H1 (cell line): ENCODE measurements at regions not wholly inside any gene's neighbourhood (a gene's known extent, or its start where the extent isn't known, plus 50 kb on each side); places are given as distances from the start of the nearest gene placed in this dataset.

Experiments used
- BRCA1 ChIP-seq: IDR thresholded peaks from 2 replicates; pipeline ENCODE4 v1.6.1; 2012; ENCODE audit warnings: low read depth, low read length, improper control_type of control experiment
- CREB1 ChIP-seq: IDR thresholded peaks from 2 replicates; pipeline ENCODE4 v1.6.1; 2012; ENCODE audit warnings: inconsistent platforms
- EZH2 ChIP-seq: fragments of 200-600 bp; sonication (generic); IDR thresholded peaks from 2 replicates; pipeline ENCODE4 v1.7.1; 2012; ENCODE audit warnings: low read depth, mild to moderate bottlenecking, moderate library complexity, low read length, inconsistent platforms; ENCODE audit not compliant: severe bottlenecking
- KDM1A ChIP-seq: fragments of 200-600, 300-600 bp; sonication (generic); IDR thresholded peaks from 2 replicates; pipeline ENCODE4 v1.7.1; 2016; ENCODE audit warnings: mild to moderate bottlenecking, low read length, borderline replicate concordance
- MAX ChIP-seq: IDR thresholded peaks from 2 replicates; pipeline ENCODE4 v1.6.1; 2012; ENCODE audit warnings: inconsistent platforms
- POLR2A ChIP-seq, 2 experiments: IDR thresholded peaks; 1 replicate in 1 of 2; 2 replicates in 1 of 2; pipeline ENCODE4 v1.6.1; 2011; ENCODE audit warnings: low read depth in 2 of 2, low read length in 2 of 2, mild to moderate bottlenecking in 2 of 2; ENCODE audit errors: control extremely low read depth in 1 of 2
- RAD21 ChIP-seq, 2 experiments: IDR thresholded peaks in 1 of 2; conservative IDR thresholded peaks in 1 of 2; 2 replicates each; pipeline ENCODE4 v1.6.1; 2011; ENCODE audit warnings: low read depth in 2 of 2, low read length in 2 of 2, improper control_type of control experiment in 1 of 2, inconsistent platforms in 1 of 2, mild to moderate bottlenecking in 1 of 2, moderate library complexity in 1 of 2
- SIN3A ChIP-seq, 2 experiments: IDR thresholded peaks in 1 of 2; conservative IDR thresholded peaks in 1 of 2; 2 replicates each; pipeline ENCODE4 v1.6.1; 2011 to 2012; ENCODE audit warnings: low read length in 2 of 2, improper control_type of control experiment in 1 of 2, low read depth in 1 of 2, mild to moderate bottlenecking in 1 of 2
- TAF1 ChIP-seq: IDR thresholded peaks from 2 replicates; pipeline ENCODE4 v1.6.1; 2011; ENCODE audit warnings: mild to moderate bottlenecking, low read depth, low read length
- USF2 ChIP-seq: IDR thresholded peaks from 2 replicates; pipeline ENCODE4 v1.6.1; 2011; ENCODE audit warnings: low read length, improper control_type of control experiment
- TF ChIP-seq, protein P1 (sequence below), 3 experiments: IDR thresholded peaks; 1 replicate in 2 of 3; 2 replicates in 1 of 3; pipeline versions ENCODE4 v1.5.1 to v1.6.1; 2011; ENCODE audit warnings: low read length in 3 of 3, mild to moderate bottlenecking in 3 of 3, inconsistent platforms in 2 of 3, low read depth in 1 of 3, moderate library complexity in 1 of 3; ENCODE audit not compliant: insufficient read depth in 1 of 3; ENCODE audit errors: control extremely low read depth in 1 of 3

- TF ChIP-seq KDM1A (no peak), BRCA1 (no peak), SIN3A (conservative IDR thresholded peaks at IDR 0.05 in 1 of 2, IDR thresholded peaks at IDR 0.05 in 1 of 2; ENCODE audit: low read depth in 1 of 2, low read length in 2 of 2) (no peak), MAX (no peak), USF2 (no peak), POLR2A (IDR thresholded peaks at IDR 0.05; ENCODE audit: control extremely low read depth in 1 of 2, low read depth in 2 of 2, low read length in 2 of 2) (no peak), RAD21 (IDR thresholded peaks at IDR 0.05 in 1 of 2, conservative IDR thresholded peaks at IDR 0.05 in 1 of 2; ENCODE audit: low read depth in 2 of 2, low read length in 2 of 2) (no peak), EZH2 (no peak), TAF1 (no peak), CREB1 (no peak)
- TF ChIP-seq, protein P1, sequence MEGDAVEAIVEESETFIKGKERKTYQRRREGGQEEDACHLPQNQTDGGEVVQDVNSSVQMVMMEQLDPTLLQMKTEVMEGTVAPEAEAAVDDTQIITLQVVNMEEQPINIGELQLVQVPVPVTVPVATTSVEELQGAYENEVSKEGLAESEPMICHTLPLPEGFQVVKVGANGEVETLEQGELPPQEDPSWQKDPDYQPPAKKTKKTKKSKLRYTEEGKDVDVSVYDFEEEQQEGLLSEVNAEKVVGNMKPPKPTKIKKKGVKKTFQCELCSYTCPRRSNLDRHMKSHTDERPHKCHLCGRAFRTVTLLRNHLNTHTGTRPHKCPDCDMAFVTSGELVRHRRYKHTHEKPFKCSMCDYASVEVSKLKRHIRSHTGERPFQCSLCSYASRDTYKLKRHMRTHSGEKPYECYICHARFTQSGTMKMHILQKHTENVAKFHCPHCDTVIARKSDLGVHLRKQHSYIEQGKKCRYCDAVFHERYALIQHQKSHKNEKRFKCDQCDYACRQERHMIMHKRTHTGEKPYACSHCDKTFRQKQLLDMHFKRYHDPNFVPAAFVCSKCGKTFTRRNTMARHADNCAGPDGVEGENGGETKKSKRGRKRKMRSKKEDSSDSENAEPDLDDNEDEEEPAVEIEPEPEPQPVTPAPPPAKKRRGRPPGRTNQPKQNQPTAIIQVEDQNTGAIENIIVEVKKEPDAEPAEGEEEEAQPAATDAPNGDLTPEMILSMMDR (IDR thresholded peaks at IDR 0.05; ENCODE audit: control extremely low read depth in 1 of 3, insufficient read depth in 1 of 3, low read depth in 1 of 3, low read length in 3 of 3) = no peak
Measured at GRCh38 chr2:163043201-163043600, 204.6 kb upstream of the KCNH7 start.
